OCI-LY1 (cell line): ENCODE measurements at regions not wholly inside any gene's neighbourhood (a gene's known extent, or its start where the extent isn't known, plus 50 kb on each side); places are given as distances from the start of the nearest gene placed in this dataset.

Source experiments
- H2AFZ ChIP-seq: fragments of 200-600 bp; sonication (generic), shearing (Covaris generic); 2 replicates; pipeline ENCODE4 v1.6.0; 2014; ENCODE audit warnings: antibody characterized with exemption, mild to moderate bottlenecking, low read length
- H3F3A ChIP-seq: fragments of 200-600 bp; sonication (generic), shearing (Covaris generic); 2 replicates; pipeline ENCODE4 v1.6.0; 2014; ENCODE audit warnings: mild to moderate bottlenecking, antibody characterized with exemption, low read length, moderate library complexity; ENCODE audit not compliant: insufficient read depth
- H3K27ac ChIP-seq: fragments of 200-600 bp; sonication (generic); 2 replicates; pipeline ENCODE4 v1.5.1; 2014; ENCODE audit warnings: low read length, mixed run types, mild to moderate bottlenecking, low read depth; ENCODE audit not compliant: poor library complexity, severe bottlenecking
- H3K27me3 ChIP-seq: fragments of 200-600 bp; sonication (generic); 2 replicates; pipeline ENCODE4 v1.6.0; 2014; ENCODE audit warnings: antibody characterized with exemption, mild to moderate bottlenecking, low read length, moderate library complexity; ENCODE audit not compliant: insufficient read depth
- H3K36me3 ChIP-seq: fragments of 200-600 bp; sonication (generic); 2 replicates; pipeline ENCODE4 v1.6.1; 2014; ENCODE audit warnings: mild to moderate bottlenecking, antibody characterized with exemption, low read length, moderate library complexity, mixed read lengths; ENCODE audit not compliant: insufficient read depth
- H3K4me1 ChIP-seq: fragments of 200-600 bp; sonication (generic); 2 replicates; pipeline ENCODE4 v1.5.1; 2014; ENCODE audit warnings: mild to moderate bottlenecking, low read length, moderate library complexity; ENCODE audit not compliant: insufficient read depth, severe bottlenecking
- H3K4me2 ChIP-seq: fragments of 200-600 bp; sonication (generic), shearing (Covaris generic); 2 replicates; pipeline ENCODE4 v1.6.1; 2014; ENCODE audit warnings: low read length
- H3K4me3 ChIP-seq: fragments of 200-600 bp; sonication (generic); 2 replicates; pipeline ENCODE4 v1.5.1; 2014; ENCODE audit warnings: low read length, low read depth, mild to moderate bottlenecking, mixed read lengths; ENCODE audit not compliant: poor library complexity, severe bottlenecking
- H3K79me2 ChIP-seq: fragments of 200-600 bp; shearing (Covaris generic); 2 replicates; pipeline ENCODE4 v1.6.1; 2016; ENCODE audit warnings: mixed run types, low read length, mixed read lengths; ENCODE audit not compliant: insufficient read depth
- H3K9ac ChIP-seq: fragments of 200-600 bp; sonication (generic), shearing (Covaris generic); 2 replicates; pipeline ENCODE4 v1.6.1; 2014; ENCODE audit warnings: mild to moderate bottlenecking, low read length, mixed read lengths
- H3K9me2 ChIP-seq: fragments of 200-600 bp; sonication (generic), shearing (Covaris generic); 2 replicates; pipeline ENCODE4 v1.6.1; 2014; ENCODE audit warnings: low read depth, mild to moderate bottlenecking, low read length, mixed read lengths
- H3K9me3 ChIP-seq: fragments of 200-600 bp; shearing (Covaris generic); 2 replicates; pipeline ENCODE4 v1.6.1; 2014; ENCODE audit warnings: low read length, mixed read lengths
- H4K20me1 ChIP-seq: fragments of 200-600 bp; sonication (generic), shearing (Covaris generic); 2 replicates; pipeline ENCODE4 v1.6.0; 2016; ENCODE audit warnings: mild to moderate bottlenecking, low read length; ENCODE audit not compliant: insufficient read depth
- CTCF ChIP-seq: fragments of 200-600 bp; sonication (generic), shearing (Covaris generic); IDR thresholded peaks from 2 replicates; pipeline ENCODE4 v1.5.1; 2017; ENCODE audit warnings: mild to moderate bottlenecking, antibody characterized with exemption, low read length, moderate library complexity, mixed read lengths
- EZH2 ChIP-seq: fragments of 200-600 bp; sonication (generic), shearing (Covaris generic); IDR thresholded peaks from 2 replicates; pipeline ENCODE4 v1.8.0; 2017; ENCODE audit warnings: borderline replicate concordance, mixed run types, mild to moderate bottlenecking, antibody characterized with exemption, low read length, moderate library complexity, mixed read lengths

- H3K79me2 ChIP-seq: no peaks in the 10 kb centered on the region
- no peak overlapping the region for H3K27ac ChIP-seq
- no peak overlapping the region for H3K4me2 ChIP-seq
- no peak for TF ChIP-seq EZH2
- no peak for TF ChIP-seq CTCF
- H3K36me3 ChIP-seq: no peaks in the 10 kb centered on the region
- peaks cover 22% of the 10 kb centered on the region for H3K4me1 ChIP-seq
- H3K9me2 ChIP-seq: no peaks in the 10 kb centered on the region
- no peak overlapping the region for H3K9ac ChIP-seq
- no peaks in the 10 kb centered on the region for H3K9me3 ChIP-seq
- H3K27me3 ChIP-seq: no peaks in the 10 kb centered on the region
- H4K20me1 ChIP-seq: no peaks in the 10 kb centered on the region
- no peaks in the 10 kb centered on the region for H3F3A ChIP-seq
- no peak overlapping the region for H2AFZ ChIP-seq
- no peak overlapping the region for H3K4me3 ChIP-seq
Observed at GRCh38 chr3:6281662-6282061, 579.3 kb upstream of the GRM7 start.

GRCh38 chr3:6282918-6283317 is 578.0 kb upstream of the GRM7 start:
- Histone ChIP-seq H3K9me3 (no peaks in the 10 kb centered on the region), H3K4me3 (no peak overlapping the region), H3K4me2 (no peak overlapping the region; the same call in 1 of the 2 replicates), H3K79me2 (no peaks in the 10 kb centered on the region), H3K9ac (no peak overlapping the region), H3K9me2 (no peaks in the 10 kb centered on the region), H3K36me3 (no peaks in the 10 kb centered on the region), H3K27me3 (no peaks in the 10 kb centered on the region), H3K4me1 (peaks cover 22% of the 10 kb centered on the region), H3K27ac (no peak overlapping the region), H2AFZ (no peak overlapping the region), H3F3A (no peaks in the 10 kb centered on the region), H4K20me1 (no peaks in the 10 kb centered on the region)
- TF ChIP-seq CTCF (no peak), EZH2 (no peak)

- no peak overlapping the region for H3K9ac ChIP-seq
- TF ChIP-seq CTCF: no peak
- TF ChIP-seq EZH2: no peak
- no peaks in the 10 kb centered on the region for H3K36me3 ChIP-seq
- H2AFZ ChIP-seq: no peak overlapping the region
- H3K9me2 ChIP-seq: no peaks in the 10 kb centered on the region
- H3K4me1 ChIP-seq: peaks cover 9% of the 10 kb centered on the region
- H3F3A ChIP-seq: no peaks in the 10 kb centered on the region
- H3K27me3 ChIP-seq: no peaks in the 10 kb centered on the region
- no peaks in the 10 kb centered on the region for H3K79me2 ChIP-seq
- no peak overlapping the region for H3K4me2 ChIP-seq
- H3K27ac ChIP-seq: no peak overlapping the region
- no peaks in the 10 kb centered on the region for H4K20me1 ChIP-seq
- no peaks in the 10 kb centered on the region for H3K9me3 ChIP-seq
- no peak overlapping the region for H3K4me3 ChIP-seq
Observed at GRCh38 chr3:6287088-6287875, 573.6 kb upstream of the GRM7 start.
